C4-2B (cell line): ENCODE measurements at regions not wholly inside any gene's neighbourhood (a gene's known extent, or its start where the extent isn't known, plus 50 kb on each side); places are given as distances from the start of the nearest gene placed in this dataset.

Experiments used
- H3K27ac ChIP-seq: fragments of 450-650 bp; 2 replicates; pipeline ENCODE4 v1.5.1; 2017
- ZFX ChIP-seq: fragments of 450-650 bp; IDR thresholded peaks from 2 replicates; pipeline ENCODE4 v1.6.1; 2017
- TF ChIP-seq, protein P1 (sequence below): fragments of 450-650 bp; conservative IDR thresholded peaks from 2 replicates; pipeline ENCODE4 v1.5.1; 2017; ENCODE audit warnings: mild to moderate bottlenecking

DNA sequence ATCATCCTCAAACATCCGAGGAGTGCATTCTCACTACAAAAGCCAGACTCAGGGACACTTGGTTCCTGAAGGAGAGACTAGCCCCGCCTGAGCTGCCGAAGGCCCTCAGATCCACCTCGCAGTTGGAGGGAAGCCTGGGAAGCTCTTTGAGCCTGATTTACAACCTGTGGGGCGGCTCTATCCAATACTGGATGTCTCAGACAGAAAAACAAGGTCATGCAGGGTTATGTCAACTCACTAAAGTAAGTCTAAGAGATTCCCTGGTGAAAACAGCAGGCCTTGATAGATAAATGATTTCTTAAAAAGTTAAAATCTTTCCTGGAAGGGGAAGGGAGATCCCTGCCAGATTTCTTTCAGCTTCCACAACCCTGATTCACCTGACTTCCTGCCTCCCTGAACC lies 284.3 kb downstream of the CYP26B1 start:
- TF ChIP-seq ZFX, result no peak
- TF ChIP-seq, protein P1, sequence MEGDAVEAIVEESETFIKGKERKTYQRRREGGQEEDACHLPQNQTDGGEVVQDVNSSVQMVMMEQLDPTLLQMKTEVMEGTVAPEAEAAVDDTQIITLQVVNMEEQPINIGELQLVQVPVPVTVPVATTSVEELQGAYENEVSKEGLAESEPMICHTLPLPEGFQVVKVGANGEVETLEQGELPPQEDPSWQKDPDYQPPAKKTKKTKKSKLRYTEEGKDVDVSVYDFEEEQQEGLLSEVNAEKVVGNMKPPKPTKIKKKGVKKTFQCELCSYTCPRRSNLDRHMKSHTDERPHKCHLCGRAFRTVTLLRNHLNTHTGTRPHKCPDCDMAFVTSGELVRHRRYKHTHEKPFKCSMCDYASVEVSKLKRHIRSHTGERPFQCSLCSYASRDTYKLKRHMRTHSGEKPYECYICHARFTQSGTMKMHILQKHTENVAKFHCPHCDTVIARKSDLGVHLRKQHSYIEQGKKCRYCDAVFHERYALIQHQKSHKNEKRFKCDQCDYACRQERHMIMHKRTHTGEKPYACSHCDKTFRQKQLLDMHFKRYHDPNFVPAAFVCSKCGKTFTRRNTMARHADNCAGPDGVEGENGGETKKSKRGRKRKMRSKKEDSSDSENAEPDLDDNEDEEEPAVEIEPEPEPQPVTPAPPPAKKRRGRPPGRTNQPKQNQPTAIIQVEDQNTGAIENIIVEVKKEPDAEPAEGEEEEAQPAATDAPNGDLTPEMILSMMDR, result no peak
- H3K27ac ChIP-seq, result no peak overlapping the region

DNA sequence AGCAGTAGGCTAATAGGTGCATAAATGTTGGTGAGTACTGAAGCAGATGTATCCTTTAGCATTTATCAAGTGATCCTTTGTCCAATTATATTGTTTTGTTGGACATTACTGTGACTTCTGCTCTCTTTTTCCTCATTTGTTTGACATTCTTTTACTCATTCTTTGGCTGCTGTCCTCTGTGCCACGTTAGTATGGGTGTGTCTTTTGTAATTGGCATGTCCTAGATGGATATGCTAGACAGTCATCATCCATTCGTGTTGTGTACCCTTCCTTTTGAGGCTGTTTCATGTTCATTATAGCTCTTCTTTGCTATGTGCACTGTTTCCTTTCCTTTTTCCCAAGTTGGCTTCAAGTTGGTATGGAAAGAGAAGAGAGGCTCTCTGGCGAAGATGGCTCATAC lies 284.7 kb downstream of the CYP26B1 start:
- H3K27ac ChIP-seq, result no peak overlapping the region
- no peak for TF ChIP-seq ZFX
- TF ChIP-seq, protein P1, result no peak

DNA sequence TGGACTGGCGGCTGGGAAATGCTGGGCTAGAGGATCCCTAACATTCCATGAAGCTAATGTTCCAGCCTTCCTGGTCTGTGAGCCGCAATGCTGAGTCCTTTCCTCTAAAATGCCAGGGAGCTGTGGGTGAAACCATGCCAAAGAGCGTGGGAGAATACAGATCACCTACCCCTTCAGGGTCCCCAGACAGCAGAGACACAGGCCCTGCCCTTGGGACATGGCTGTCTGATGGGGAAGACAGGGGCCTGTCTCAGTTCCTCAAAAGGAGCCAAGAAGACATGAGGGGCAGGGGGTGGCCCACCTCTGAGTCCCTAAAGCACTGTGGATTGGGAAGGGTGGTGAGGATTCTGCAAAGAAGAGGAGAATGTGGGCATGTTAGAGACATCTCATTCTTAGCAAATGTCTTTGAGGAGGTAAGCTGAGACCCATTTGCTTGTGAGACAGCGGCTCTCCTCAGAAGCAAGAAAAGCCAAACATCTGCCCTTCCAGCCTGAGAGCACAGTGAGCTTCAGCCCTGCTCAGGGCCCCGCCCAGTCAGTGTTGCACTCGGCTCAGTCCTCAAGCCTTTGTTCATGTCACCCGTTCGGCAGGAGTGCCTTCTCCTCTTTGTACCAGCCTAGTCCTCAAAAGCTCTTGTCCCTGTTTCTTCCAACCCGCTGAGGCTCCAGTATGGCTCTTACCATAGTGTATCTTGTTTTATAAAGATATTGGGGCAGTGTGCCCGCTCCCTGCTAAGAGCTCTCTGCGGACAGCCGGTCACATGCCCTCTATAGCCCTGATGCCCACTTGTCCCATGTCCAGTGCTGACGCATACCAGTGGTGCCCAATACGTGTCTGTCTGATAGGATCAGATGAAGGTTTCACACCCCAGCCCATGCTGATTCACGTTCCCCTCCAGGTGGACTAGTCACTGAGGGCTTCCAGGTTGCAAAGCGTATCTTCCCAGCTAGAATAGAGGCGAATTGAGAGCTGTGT lies 286.2 kb downstream of the CYP26B1 start:
- H3K27ac ChIP-seq, result no peak overlapping the region
- TF ChIP-seq, protein P1, result no peak
- no peak for TF ChIP-seq ZFX

DNA sequence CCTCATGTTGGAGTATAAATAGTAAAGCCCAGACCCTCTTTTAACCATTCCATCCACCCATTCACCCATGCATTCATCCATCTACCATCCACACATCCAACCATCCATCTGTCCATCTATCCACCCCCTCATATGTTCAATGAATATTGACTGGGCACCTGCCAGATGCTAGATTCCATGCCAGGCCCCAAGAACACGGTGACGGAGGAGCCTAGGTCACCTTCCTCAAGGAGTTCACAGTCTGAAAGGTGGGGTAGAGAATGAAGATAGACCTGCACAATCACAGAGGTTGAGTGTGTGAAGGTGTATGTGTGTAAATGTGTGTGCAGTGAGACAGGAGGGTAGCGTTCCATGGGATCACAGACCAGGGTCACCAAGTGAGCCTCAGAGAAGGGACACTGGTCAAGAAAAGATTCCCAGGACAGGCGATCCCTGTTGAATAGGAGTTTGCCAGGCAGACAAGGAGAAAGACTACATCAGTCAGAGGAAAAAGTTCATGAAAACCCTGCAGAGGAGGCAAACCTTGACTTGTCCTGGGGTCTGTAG lies 287.2 kb downstream of the CYP26B1 start:
- no peak for TF ChIP-seq ZFX
- TF ChIP-seq, protein P1, result no peak
- no peak overlapping the region for H3K27ac ChIP-seq

DNA sequence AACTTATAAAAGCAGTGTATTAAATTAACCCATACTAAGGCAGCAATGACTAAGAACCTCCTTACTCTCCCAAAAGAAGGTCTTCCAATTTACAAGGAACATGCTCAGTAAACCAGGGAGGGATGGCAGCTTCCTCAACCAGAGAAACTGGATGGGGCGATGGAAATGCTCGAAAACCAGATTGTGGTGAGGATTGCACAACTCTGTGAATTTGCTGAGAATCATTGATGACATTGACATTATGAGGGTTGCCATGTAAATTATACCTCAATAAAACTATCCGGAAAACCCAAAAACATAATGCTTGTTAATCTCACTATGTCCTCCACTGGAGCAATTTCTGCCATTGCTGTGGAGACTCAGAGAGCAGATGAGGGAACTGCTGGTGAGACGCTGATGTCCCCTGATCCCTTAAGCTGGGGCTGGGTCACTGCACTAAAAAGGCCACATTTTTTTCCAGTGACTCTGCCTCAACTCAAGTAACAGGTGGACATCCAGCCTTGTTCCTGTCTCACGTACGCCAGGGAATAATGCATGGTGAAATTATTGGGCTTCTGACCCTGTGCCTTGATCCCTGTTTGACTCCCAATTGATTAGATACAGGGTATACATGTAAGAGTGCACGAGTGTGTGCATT lies 288.3 kb downstream of the CYP26B1 start:
- no peak for TF ChIP-seq ZFX
- TF ChIP-seq, protein P1, result no peak
- H3K27ac ChIP-seq, result no peak overlapping the region

DNA sequence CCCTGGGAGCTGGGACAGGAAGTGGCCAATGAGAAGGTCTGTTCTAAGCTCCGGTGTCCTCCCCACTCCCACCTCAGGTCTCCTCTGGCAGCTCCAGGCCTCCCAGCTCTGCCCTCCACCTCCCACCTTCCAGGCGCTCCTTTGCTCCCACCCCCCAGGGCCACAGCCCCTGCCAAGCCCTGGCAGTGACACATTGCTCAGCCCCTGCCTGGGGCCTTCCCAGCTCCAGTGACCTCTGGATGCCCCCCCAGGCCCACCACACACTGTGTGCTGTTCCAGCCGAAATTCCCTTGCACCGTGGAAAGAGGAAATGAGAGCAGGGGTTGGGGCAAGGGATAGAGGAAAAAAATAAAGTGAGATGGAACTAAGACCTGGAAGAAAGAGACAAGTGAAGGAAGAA lies 289.6 kb downstream of the CYP26B1 start:
- no peak overlapping the region for H3K27ac ChIP-seq
- TF ChIP-seq, protein P1, result no peak
- TF ChIP-seq ZFX, result no peak

DNA sequence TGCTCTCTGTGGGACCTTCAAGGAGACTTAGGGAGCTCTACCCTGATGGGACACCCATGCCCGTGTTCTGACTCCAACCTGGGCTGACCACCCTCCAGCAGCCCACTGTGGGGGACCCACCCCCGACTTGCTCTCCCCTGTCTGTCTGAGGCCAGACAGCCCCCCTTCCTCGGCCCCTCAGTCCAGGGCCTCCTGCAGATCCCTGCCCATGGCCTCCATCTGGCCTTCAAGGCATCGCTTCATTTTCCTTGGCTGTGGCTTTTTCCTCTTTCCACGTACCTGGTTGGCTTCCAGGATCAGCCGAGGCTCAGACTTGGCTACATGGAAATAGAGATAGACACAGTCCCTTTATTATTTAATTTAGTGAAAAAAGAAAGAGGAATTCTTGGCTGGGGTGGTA lies 290.0 kb downstream of the CYP26B1 start:
- no peak overlapping the region for H3K27ac ChIP-seq
- TF ChIP-seq, protein P1, result no peak
- no peak for TF ChIP-seq ZFX
